ENCODE measurements at regions not wholly inside any gene's neighbourhood (a gene's known extent, or its start where the extent isn't known, plus 50 kb on each side); places are given as distances from the start of the nearest gene placed in this dataset.

- Histone ChIP-seq H4K5ac (ENCODE audit: insufficient read length, low read depth, low read length) (no peak overlapping the region), H2BK15ac (ENCODE audit: low read length) (no peak overlapping the region), H4K20me1 (replicated peaks in 1 of 2; ENCODE audit: control insufficient read depth in 1 of 2, insufficient read depth in 2 of 2, low read length in 2 of 2) (no peaks in the 10 kb centered on the region), H3K36me3 (ENCODE audit: control insufficient read depth in 2 of 4, insufficient read depth in 4 of 4, low read length in 3 of 4) (no peaks in the 10 kb centered on the region), H4K91ac (replicated peaks; ENCODE audit: insufficient read length, low read length) (no peak overlapping the region), H3K4me3 (ENCODE audit: extremely low read depth in 1 of 4, insufficient read depth in 2 of 4, low read depth in 3 of 4, low read length in 4 of 4) (no peak overlapping the region), H2AK5ac (ENCODE audit: low read depth, low read length) (no peak overlapping the region), H3K23me2 (ENCODE audit: low read depth, low read length) (no peaks in the 10 kb centered on the region), H3K18ac (ENCODE audit: extremely low read depth, low read length) (no peak overlapping the region), H3K9me3 (ENCODE audit: insufficient read depth in 2 of 2, low read depth in 1 of 2, low read length in 1 of 2) (no peaks in the 10 kb centered on the region), H3K56ac (replicated peaks; ENCODE audit: insufficient read length, low read depth, low read length) (no peak overlapping the region), H3K4me2 (ENCODE audit: insufficient read depth in 1 of 2, low read depth in 2 of 2, low read length in 2 of 2) (no peak overlapping the region), H3K27ac (ENCODE audit: low read depth, low read length) (no peak overlapping the region), H3K14ac (ENCODE audit: insufficient read length) (no peak overlapping the region), H3K79me1 (ENCODE audit: low read depth, low read length) (no peaks in the 10 kb centered on the region), H3K4me1 (replicated peaks in 1 of 4; ENCODE audit: control insufficient read depth in 3 of 4, insufficient read depth in 4 of 4, low read length in 3 of 4) (no peaks in the 10 kb centered on the region), H3K4ac (replicated peaks; ENCODE audit: insufficient read length, low read depth, low read length) (no peak overlapping the region), H3K27me3 (replicated peaks in 1 of 4; ENCODE audit: control insufficient read depth in 3 of 4, extremely low read depth in 1 of 4, insufficient read depth in 3 of 4, low read length in 3 of 4) (no peaks in the 10 kb centered on the region), H3K79me2 (ENCODE audit: control insufficient read depth in 1 of 2, insufficient read depth in 2 of 2, low read length in 2 of 2) (no peaks in the 10 kb centered on the region), H2BK120ac (replicated peaks; ENCODE audit: low read depth, low read length) (no peak overlapping the region), H2BK5ac (ENCODE audit: low read depth, low read length) (no peak overlapping the region), H3K9ac (replicated peaks in 1 of 4; ENCODE audit: extremely low read depth in 1 of 4, low read depth in 3 of 4, low read length in 3 of 4) (no peak overlapping the region), H2BK20ac (ENCODE audit: low read length) (no peak overlapping the region), H3K23ac (ENCODE audit: insufficient read length) (no peak overlapping the region), H2BK12ac (ENCODE audit: low read depth, low read length) (no peak overlapping the region), H2AFZ (ENCODE audit: low read length) (no peak overlapping the region), H4K8ac (ENCODE audit: extremely low read depth, insufficient read depth, low read length) (no peak overlapping the region)
- no peak for FAIRE-seq
- POLR2A ChIA-PET (ENCODE audit: partially characterized antibody): no interaction called here
- 95% methylated on average over 1 of the region's 1 CpG; no CpG with 5 or more reads in 1 of the 2 experiments for WGBS, 2 experiments (ENCODE audit: extremely low coverage in 1 of 2, insufficient coverage in 1 of 2, insufficient read length in 1 of 2, insufficient replicate concordance in 2 of 2, low coverage in 1 of 2, low lambda C conversion rate in 2 of 2, missing lambda C conversion rate in 1 of 2)
- no peak for DNase-seq (ENCODE audit: low read depth in 1 of 2, low spot score in 2 of 2)
- CTCF ChIA-PET (ENCODE audit: partially characterized antibody): interaction anchor here (0.9 kb wide), 1 partner anchor 237 kb away, joined by 4 read pairs; no protein-coding TSS in a partner anchor
- TF ChIP-seq BCL11A (IDR thresholded peaks at IDR 0.05; ENCODE audit: low read depth in 2 of 2, low read length in 2 of 2): no peak
- TF ChIP-seq EP300 (IDR thresholded peaks at IDR 0.05; ENCODE audit: borderline replicate concordance in 1 of 2, low read depth in 2 of 2, low read length in 2 of 2): no peak
- TF ChIP-seq CBX8 (IDR thresholded peaks at IDR 0.05; ENCODE audit: borderline replicate concordance, low read depth, low read length): no peak
- TF ChIP-seq POLR2AphosphoS5 (IDR thresholded peaks at IDR 0.05; ENCODE audit: low read depth, low read length): no peak
- no peak for TF ChIP-seq JUN (IDR thresholded peaks at IDR 0.05; ENCODE audit: low read depth, low read length)
- TF ChIP-seq CTCF (IDR thresholded peaks at IDR 0.05; ENCODE audit: control extremely low read depth in 1 of 3, insufficient read depth in 1 of 3, low read depth in 1 of 3, low read length in 3 of 3): no peak
- no peak for TF ChIP-seq YY1 (IDR thresholded peaks at IDR 0.05; ENCODE audit: low read depth, low read length)
- TF ChIP-seq RFX5 (IDR thresholded peaks at IDR 0.05; ENCODE audit: borderline replicate concordance, low read depth, low read length): no peak
- TF ChIP-seq TCF12 (IDR thresholded peaks at IDR 0.05; ENCODE audit: low read depth, low read length): no peak
- TF ChIP-seq BACH1 (IDR thresholded peaks at IDR 0.05; ENCODE audit: low read length): no peak
- TF ChIP-seq KDM4A (IDR thresholded peaks at IDR 0.05; ENCODE audit: low read depth, low read length, severe bottlenecking): no peak
- TF ChIP-seq JUND (IDR thresholded peaks at IDR 0.05; ENCODE audit: low read length): no peak
- TF ChIP-seq TEAD4 (IDR thresholded peaks at IDR 0.05; ENCODE audit: low read depth, low read length): no peak
These were observed 76.2 kb downstream of the C18orf54 start for GRCh38 chr18:54433857-54434256.
